Activated CD8-positive, alpha-beta T cell treated with anti-CD3 and anti-CD28 coated beads for 36 hours (primary cell): ENCODE measurements at regions not wholly inside any gene's neighbourhood (a gene's known extent, or its start where the extent isn't known, plus 50 kb on each side); places are given as distances from the start of the nearest gene placed in this dataset.

Experiments
- ATAC-seq: fragments of 200-7000 bp; cut with Tn5 transposase; one replicate; pipeline ENCODE4 v1.10.0; 2021; ENCODE audit warnings: mild to moderate bottlenecking, moderate library complexity
- CTCF ChIA-PET: fragments of 350-600 bp; sonication (Branson Sonifier 250); formaldehyde crosslinking; loops from one replicate; lab custom pipeline; 2021; ENCODE audit warnings: antibody characterized with exemption; lab: Charles Lee
- POLR2A ChIA-PET: fragments of 350-600 bp; sonication (Branson Sonifier 250); formaldehyde crosslinking; loops from one replicate; lab custom pipeline; 2021; ENCODE audit warnings: antibody characterized with exemption; lab: Charles Lee
- DNase-seq: peaks from one replicate; pipeline ENCODE4 v3.0.0-alpha.2; 2020
- H3K27ac Mint-ChIP-seq: one replicate; pipeline ENCODE4 v1.8.0; 2021; ENCODE audit warnings: mild to moderate bottlenecking, mixed read lengths
- H3K27me3 Mint-ChIP-seq: one replicate; pipeline ENCODE4 v1.8.0; 2021; ENCODE audit warnings: mixed read lengths
- H3K36me3 Mint-ChIP-seq: one replicate; pipeline ENCODE4 v1.8.0; 2021; ENCODE audit warnings: low read depth, mixed read lengths
- H3K4me1 Mint-ChIP-seq: one replicate; pipeline ENCODE4 v1.8.0; 2021; ENCODE audit warnings: low read depth, mixed read lengths
- H3K4me3 Mint-ChIP-seq: one replicate; pipeline ENCODE4 v1.8.0; 2021; ENCODE audit warnings: mild to moderate bottlenecking, moderate library complexity, mixed read lengths
- H3K9me3 Mint-ChIP-seq: one replicate; pipeline ENCODE4 v1.8.0; 2021; ENCODE audit warnings: mixed read lengths
- intact Hi-C: fragments of 100-400 bp; cut with micrococcal nuclease; formaldehyde crosslinking; loops from one replicate; pipeline ENCODE4 v1.10.0; 2022
- TF ChIP-seq, protein P1 (sequence below): fragments of 200-600 bp; IDR thresholded peaks from one replicate; pipeline ENCODE4 v1.8.0; 2022; ENCODE audit warnings: antibody characterized with exemption, mild to moderate bottlenecking

DNA sequence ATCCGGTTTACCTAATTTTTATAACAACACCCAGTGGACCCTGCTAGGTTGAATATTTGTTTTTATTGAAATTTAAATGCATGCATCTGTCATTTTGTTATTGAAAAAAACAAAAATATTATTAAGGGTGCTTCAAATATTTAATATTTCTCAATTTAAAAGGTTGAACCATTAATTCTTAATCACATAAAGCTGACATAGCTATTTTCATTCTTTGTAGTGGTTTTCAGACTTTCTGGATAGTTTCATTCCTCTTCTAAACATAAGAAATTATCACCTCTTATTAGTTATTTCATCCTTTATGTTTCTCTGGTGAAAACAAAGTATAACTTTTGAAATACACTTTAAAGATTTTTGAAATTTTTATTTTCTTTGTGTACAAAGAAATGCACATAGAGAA, 369.9 kb upstream of the PLSCR5 start:
- H3K9me3 Mint-ChIP-seq: peaks cover 1% of the 10 kb centered on the region
- no peaks in the 10 kb centered on the region for H3K4me1 Mint-ChIP-seq
- POLR2A ChIA-PET: no interaction called here
- H3K4me3 Mint-ChIP-seq: no peak overlapping the region
- no peak overlapping the region for H3K27ac Mint-ChIP-seq
- intact Hi-C loops: no loop called here
- no peaks in the 10 kb centered on the region for H3K27me3 Mint-ChIP-seq
- H3K36me3 Mint-ChIP-seq: no peaks in the 10 kb centered on the region
- CTCF ChIA-PET: no interaction called here
- DNase-seq (no peak), ATAC-seq (no peak)
- TF ChIP-seq, protein P1, sequence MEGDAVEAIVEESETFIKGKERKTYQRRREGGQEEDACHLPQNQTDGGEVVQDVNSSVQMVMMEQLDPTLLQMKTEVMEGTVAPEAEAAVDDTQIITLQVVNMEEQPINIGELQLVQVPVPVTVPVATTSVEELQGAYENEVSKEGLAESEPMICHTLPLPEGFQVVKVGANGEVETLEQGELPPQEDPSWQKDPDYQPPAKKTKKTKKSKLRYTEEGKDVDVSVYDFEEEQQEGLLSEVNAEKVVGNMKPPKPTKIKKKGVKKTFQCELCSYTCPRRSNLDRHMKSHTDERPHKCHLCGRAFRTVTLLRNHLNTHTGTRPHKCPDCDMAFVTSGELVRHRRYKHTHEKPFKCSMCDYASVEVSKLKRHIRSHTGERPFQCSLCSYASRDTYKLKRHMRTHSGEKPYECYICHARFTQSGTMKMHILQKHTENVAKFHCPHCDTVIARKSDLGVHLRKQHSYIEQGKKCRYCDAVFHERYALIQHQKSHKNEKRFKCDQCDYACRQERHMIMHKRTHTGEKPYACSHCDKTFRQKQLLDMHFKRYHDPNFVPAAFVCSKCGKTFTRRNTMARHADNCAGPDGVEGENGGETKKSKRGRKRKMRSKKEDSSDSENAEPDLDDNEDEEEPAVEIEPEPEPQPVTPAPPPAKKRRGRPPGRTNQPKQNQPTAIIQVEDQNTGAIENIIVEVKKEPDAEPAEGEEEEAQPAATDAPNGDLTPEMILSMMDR: no peak

DNA sequence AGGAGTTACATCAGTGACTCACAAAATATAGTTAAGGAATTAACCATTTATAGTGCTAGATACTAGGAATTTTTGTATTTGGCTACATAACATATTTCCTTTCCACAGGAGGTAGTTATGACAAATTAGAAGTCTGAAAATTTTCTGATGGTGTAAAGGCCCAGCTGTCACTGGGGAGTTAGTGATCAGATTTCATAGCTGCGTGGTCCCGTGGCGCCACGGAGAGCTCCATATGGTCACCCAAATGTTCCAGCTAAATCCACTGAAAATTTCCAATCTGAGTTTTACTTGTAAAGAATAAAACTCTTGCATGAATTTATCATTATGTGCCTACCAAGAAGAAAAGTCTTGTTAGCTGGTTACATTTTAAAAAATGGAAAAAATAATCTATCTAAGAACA, 368.9 kb upstream of the PLSCR5 start:
- POLR2A ChIA-PET: no interaction called here
- H3K36me3 Mint-ChIP-seq: no peaks in the 10 kb centered on the region

DNA sequence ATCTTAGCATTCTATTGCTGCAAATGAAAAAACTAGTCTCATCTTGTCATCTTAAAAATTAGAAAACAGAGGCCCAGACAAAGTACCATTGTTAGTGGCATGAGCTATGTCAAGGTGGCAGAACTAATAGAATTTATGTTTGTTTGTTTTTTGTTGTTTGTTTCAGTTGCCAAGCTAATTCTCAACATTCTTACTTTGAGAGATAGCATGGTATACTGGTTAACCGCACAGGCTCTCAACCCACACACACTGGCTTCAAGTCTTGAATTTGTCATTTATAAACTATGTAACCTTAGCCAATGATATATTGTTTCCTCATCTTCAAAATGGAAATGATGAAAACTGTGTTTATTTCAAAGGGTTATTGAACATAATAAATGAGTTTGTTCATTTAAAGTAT, 367.6 kb upstream of the PLSCR5 start:
- ChIA-PET CTCF (no interaction called here), POLR2A (no interaction called here)
- no peak for ATAC-seq
- no peaks in the 10 kb centered on the region for H3K36me3 Mint-ChIP-seq
- TF ChIP-seq, protein P1: no peak
- H3K4me3 Mint-ChIP-seq: no peak overlapping the region
- peaks cover 1% of the 10 kb centered on the region for H3K9me3 Mint-ChIP-seq
- no peak for DNase-seq
- intact Hi-C loops: no loop called here
- no peak overlapping the region for H3K27ac Mint-ChIP-seq
- H3K27me3 Mint-ChIP-seq: no peaks in the 10 kb centered on the region
- no peaks in the 10 kb centered on the region for H3K4me1 Mint-ChIP-seq

More for the DNA sequence above, 368.9 kb upstream of the PLSCR5 start:
- Mint-ChIP-seq H3K4me3 (no peak overlapping the region), H3K9me3 (peaks cover 1% of the 10 kb centered on the region), H3K4me1 (no peaks in the 10 kb centered on the region), H3K27me3 (no peaks in the 10 kb centered on the region), H3K27ac (no peak overlapping the region)
- CTCF ChIA-PET: no interaction called here
- DNase-seq (no peak), ATAC-seq (no peak)
- TF ChIP-seq, protein P1: no peak
- intact Hi-C loops: no loop called here

DNA sequence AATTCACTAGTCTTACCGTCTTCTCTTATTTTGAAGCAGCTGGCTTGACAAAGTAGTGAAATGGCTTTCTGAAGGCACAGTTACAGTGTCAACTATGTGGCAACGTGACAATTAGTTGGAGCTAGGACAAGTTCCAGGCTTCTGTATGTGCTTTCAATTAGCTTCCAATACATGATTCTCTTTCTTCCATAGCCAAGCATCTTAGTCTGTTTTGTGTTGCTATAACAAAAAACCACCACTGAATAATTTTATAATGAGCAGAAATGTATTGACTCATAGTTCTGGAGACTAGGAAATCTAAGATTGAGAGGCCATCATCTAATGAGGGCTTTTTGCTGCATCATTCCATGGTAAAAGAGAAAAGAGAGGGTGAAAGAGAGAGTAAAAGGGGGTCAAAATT, 365.1 kb upstream of the PLSCR5 start:
- Mint-ChIP-seq H3K4me3 (no peak overlapping the region), H3K4me1 (no peaks in the 10 kb centered on the region), H3K27me3 (no peaks in the 10 kb centered on the region), H3K36me3 (no peaks in the 10 kb centered on the region), H3K9me3 (peaks cover 1% of the 10 kb centered on the region), H3K27ac (no peak overlapping the region)
- ChIA-PET CTCF (no interaction called here), POLR2A (no interaction called here)
- DNase-seq (no peak), ATAC-seq (no peak)
- TF ChIP-seq, protein P1: no peak
- intact Hi-C loops: no loop called here

DNA sequence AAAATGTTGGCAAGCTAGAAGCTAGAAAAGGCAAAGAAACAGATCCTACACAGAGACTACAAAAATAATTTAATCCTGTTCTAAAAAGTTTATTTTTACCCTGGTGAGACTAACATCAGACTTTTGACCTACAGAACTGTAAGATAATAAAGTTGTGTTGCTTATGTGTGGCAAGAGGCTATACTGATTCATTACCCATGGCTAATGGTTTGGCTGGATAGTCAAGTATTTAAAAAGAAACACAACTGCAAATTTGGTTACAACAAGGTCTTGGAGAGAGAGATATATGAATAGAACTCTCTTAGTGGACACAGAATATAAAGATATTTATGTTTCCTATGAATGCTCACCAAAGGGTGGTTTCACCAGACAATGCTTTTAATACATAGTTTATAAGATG, 364.2 kb upstream of the PLSCR5 start:
- no peaks in the 10 kb centered on the region for H3K27me3 Mint-ChIP-seq
- ATAC-seq (no peak), DNase-seq (no peak)
- ChIA-PET POLR2A (no interaction called here), CTCF (no interaction called here)
- TF ChIP-seq, protein P1: no peak
- no peaks in the 10 kb centered on the region for H3K36me3 Mint-ChIP-seq
- no peaks in the 10 kb centered on the region for H3K4me1 Mint-ChIP-seq
- H3K9me3 Mint-ChIP-seq: peaks cover 1% of the 10 kb centered on the region
- intact Hi-C loops: no loop called here
- H3K27ac Mint-ChIP-seq: no peak overlapping the region
- H3K4me3 Mint-ChIP-seq: no peak overlapping the region
